NOMO-1 treated with dmso at 0.1 percent for 144 hours (cell line): ENCODE measurements at regions not wholly inside any gene's neighbourhood (a gene's known extent, or its start where the extent isn't known, plus 50 kb on each side); places are given as distances from the start of the nearest gene placed in this dataset.
"Not testable (repeated sequence)": the region's sequence is repeated elsewhere in the genome, so short reads cannot be mapped to it uniquely, and the experiment has no call there.

Experiments used
- DNase-seq: peaks from one replicate; lab custom pipeline; 2025; ENCODE audit not compliant: unreplicated experiment; lab: John Stamatoyannopoulos, UW

DNA sequence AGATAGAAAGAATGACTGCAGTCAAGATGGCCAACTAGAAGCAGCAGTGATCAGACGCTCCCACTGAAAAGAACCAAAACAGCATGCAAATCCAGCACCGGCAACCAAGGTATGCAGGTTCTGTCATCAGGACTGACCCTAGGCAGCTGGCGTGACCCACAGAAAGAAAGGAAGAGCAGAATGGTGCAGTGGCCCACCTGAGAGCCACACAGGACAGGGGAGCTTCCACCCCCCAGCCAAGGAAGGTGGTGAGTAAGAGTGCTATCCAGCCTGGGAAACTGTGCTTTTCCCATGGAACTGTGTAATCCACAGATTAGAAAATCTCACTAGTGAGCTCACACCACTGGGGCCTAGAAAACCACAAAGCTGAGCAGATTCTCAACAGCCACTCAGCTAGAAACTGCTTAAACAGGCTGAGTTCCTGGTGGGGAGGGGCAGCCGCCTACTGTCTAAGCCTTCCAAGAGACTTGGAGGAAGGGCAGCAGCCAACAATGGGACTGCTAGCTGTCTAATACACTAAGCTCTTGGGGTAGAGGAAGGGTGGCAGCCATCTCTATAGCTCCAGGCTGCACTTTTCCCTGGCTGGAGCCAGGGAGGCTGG lies 127.9 kb downstream of the EVA1A start:
- no peak for DNase-seq

DNA sequence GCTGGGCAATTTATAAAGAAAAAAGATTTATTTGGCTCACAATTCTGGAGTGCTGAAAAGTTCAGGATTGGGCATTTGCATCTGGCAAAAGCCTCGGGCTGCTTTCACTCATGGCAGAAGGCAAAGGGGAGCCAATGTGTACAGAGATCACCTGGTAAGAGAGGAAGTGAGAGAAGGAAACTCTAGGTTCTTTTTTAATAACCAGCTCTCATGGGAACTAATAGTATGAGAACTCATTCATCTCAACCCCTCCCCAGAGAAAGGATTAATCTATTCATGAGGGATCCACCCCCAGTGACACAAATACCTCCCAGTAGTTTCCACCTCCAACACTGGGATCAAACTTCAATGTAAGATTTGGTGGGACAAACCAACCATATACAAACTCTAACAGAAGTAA lies 129.0 kb downstream of the EVA1A start:
- no peak for DNase-seq

DNA sequence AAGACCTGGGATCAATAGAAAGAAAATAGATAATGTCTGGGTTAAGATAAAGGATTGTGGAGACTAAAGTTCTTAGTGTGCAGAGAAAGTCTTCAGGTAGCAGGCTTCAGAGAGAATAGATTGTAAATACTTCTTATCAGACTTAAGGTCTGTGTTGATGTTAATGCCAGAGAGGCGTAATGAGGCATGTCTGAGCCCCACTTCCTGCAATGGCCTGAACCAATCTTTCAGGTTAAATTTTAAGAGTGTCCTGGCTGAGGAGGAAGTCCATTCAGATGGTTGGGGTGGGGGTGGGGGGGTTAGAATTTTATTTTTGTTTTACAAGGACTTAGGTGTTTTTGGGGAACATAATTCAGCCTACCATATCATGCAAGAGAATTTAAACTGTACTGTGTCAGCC lies 129.5 kb downstream of the EVA1A start:
- no peak for DNase-seq

DNA sequence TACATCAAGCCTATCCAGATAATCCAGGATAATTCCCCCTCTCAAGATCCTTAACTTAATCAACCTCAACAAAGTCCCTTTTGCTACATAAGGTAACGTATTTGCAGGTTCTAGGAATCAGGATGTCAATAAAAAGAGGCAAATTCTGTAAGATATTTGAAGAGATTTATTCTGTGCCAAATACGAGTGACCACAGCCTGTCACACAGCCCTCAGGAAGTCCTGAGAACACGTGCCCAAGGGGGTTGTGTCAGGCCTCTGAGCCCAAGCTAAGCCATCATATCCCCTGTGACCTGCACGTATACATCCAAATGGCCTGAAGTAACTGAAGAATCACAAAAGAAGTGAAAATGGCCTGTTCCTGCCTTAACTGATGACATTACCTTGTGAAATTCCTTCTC lies 130.3 kb downstream of the EVA1A start:
- DNase-seq, result not testable (repeated sequence)

DNA sequence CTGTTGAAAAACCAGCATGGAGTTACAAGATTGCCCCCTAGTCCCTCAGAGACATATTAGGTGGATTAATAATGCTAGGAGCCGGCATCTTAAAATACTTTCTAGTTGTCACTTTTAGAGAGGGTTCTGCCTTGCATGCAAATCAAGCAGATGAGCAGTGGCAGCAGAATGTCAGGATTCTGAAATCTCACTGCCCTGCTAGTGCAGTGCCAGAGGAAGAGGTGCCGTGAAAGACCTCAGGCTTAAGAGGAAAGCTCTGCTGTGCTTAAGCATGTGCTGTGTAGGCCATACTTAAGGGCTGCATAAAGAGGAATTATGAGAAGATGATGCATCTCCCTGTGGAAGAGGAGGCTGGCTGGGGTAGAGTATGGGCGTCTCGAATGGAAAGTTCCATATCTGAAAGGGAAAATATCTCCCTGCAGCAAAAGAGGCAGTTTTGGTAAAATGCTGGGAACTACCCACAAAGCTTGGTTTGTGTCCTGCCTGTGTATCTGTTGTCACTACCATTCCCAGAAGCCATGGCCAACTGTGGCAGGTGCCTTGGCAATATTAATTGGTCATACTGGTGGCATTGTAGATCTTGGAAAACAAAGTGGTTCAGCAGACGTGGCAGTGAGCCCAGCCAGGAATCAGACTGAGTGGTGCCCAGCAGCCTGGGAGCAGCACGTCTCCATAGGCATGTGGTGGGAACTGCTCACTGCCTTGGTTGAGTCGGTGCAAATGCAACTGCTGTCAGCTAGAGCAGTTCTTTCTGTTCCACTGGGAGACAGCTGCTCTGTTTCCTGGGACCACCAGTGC lies 131.9 kb downstream of the EVA1A start:
- DNase-seq, result no peak

DNA sequence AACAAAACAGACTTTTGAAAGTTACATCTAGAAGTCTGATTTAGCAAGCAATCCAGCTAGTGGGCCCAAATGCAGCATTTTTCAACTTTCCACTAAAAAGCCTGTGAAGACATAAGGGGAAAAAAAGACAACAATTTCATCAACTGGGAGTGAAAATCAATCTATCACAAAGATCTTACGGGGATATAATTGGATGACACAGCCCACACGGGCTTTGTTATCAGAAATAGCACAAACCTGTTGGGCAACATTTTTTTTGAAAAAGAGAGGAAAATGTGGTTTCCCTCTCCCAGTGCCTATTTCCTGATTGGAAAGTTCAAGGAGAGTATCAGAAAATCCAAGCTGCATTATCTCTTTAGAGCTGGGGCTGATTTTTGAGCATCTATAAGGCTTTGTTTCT lies 132.7 kb downstream of the EVA1A start:
- no peak for DNase-seq

DNA sequence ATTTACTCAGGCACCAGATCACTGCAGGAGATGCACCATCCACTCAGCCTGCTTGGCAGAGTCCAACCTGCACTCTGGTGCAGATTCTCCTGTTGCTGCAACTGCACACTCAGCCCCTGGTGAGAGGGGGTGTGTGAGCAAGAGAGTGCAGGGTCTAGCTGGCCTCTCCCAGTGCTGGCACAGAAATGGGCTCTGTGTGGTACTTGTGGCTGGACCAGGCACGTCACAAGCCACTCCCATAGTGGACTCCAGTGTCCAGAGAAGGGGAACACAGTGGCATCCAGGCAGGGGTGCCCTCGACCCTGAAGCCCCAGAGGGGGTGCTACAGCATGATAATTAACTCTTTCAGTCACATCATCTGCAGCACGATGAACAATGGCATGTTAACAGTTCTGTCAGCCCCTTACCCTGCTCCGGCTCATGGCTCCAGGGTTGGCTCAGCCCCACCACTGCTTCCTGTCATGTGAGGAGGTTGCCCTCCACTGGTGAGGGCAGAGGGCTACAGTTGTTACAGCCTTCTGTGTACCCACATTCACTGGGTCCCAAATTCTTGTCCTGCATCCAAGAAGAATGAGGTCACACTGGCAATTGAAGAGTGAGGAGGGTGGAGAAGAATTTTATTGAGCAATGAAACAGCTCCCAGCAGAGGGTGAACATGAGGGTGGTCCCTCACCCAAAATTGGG lies 135.7 kb downstream of the EVA1A start:
- no peak for DNase-seq

DNA sequence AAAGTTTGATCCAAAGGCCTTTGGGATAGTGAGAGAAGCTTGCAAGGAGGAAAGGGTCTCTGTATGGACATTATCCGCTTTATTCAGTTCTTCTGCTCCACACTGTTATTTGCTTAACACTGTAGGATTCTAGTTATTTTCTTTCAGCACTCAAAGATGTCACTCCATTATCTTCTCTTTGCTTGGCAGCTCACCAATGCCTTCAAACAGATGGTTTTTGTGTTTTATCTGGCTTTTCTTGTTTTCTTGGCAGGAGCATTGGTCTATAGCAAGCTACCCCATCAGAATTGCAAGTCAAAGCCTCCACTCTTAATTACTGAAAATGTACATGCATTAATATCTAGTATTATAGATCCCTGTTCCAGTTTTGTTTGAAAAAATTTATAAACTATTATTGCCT lies 138.8 kb downstream of the EVA1A start:
- no peak for DNase-seq

DNA sequence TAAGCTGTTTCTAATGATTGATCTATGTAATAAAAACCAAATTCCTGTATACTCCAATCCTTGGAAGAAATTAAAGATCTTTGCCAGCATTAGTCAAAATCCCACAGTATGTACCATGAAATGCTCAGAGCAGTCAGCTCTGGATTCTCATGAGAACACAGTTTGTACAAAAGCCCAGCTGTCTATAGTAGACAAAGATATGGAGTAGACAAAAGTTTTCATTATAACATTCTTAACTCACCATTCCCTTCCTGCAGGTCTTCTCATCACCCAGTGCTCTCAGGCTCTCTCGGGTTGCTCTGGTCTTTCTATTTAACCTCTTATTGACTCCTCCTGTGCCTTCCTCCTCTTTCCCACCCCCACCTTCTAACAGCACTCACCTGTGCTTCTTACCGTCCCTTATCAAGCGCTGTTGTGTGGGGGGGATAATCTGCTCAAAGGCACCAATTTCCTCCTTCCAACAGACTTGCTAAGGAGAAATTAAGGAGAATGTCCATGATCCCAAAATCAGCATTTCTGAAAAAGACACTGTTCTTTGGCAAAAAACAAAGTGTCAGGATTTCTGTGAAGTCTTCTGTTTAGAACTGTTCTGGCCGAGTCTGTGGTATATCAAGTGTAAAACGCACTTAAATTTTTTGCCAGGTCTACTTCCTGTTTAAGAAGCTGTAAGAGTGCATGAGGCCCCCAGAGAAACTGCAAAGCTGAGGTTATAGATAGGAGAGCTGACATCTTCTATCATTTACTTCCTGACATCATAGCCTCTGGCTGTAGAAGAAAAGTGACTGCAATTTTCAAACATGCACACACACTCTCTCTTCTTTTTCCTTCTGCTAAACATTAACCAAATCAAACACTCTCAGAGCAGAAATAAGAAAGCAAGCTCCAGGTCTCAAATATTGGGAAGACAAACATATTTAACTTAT lies 144.1 kb downstream of the EVA1A start:
- DNase-seq, result no peak

DNA sequence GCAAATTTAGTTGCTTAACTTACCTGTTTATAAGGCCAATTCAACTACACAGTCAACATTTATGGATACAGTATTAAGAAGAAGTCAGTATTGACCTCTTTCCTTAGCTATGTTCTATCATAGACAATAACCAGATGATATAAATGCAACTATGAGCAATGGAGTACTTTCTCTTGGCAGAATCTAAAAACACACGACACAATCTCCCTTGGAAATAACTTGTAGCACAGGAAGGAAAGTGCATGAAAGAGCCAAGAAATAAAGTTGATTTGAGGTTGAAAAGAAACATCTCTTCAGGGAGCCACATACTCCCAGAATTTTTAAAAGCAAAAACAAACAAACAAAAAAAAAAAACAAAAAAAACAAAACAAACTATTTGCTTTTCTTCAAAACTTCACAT lies 145.0 kb downstream of the EVA1A start:
- DNase-seq, result no peak

DNA sequence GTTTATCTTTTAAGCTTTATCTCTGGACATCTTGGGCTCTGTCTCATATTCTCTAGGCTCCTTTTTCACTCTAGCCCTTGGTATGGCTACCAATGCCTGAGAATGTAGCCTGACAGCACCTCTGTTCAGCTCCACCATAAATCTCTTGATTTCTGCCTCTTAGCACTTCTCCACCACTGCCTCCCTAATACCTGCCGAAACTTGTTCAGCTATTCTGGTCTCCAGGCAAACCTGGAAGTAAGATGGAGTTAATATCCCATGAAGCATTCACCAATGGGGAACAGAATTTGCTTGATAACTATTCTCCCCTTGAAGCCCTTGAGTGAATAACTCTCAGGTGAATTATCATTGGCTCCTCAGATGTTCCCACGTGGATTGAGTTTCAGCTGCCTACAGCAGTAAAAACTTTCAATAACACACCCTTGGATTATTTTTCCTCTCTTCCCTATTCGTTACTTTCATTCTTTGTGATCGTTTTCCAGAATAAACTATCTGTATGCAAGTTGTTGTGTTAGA lies 145.6 kb downstream of the EVA1A start:
- no peak for DNase-seq

DNA sequence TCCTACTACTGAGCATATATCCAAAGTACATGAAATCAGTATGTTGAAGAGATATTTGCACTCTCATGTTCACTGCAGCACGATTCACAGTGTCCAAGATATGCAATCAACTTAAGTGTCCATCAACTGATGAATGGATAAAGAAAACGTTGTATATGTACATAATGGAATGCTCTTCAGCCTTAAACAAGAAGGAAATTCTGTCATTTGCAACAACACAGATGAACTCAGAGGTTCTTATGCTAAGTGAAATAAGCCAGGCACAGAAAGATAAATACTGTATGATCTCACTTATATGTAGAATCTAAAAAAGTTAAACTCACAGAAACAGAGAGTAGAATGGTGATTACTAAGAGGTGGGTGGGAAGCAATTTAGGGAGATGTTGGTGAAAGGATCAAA lies 149.2 kb downstream of the EVA1A start:
- DNase-seq, result no peak

DNA sequence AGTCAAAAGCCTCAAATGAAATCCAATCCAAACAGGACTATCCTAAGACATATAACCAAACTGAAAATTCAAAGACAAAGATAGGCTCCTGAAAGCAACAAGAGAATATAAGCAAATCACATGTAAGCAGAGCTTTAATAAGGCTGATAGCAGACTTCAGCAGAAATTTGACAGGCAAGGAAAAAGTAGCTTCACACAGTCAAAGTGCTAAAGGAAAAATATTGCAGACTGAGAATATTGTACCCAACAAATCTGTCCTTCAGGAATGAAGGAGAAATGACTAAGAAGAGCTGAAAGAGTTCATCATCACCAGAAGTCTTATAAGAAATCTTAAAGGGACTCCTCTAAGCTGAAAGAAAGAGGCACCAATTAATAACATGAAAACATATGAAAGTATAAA lies 150.0 kb downstream of the EVA1A start:
- DNase-seq, result no peak

DNA sequence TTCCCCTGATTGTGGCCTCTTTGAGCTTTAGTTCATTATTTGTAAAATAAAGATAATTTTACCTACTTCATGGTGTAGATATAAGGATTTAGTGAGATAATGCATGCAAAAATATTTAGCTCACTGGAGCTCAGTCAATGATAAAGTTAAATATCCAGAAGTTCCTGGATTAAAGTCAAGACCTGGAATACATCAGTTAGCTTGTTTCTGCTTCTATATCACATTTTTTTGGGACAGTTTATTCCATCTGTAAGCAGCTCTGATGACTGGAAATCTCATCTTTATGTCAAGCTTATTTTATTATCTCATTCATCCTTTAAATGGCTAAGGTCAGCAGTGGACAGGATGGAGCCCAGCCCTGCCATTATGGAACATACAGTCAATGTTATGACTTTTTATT lies 152.0 kb downstream of the EVA1A start:
- no peak for DNase-seq

DNA sequence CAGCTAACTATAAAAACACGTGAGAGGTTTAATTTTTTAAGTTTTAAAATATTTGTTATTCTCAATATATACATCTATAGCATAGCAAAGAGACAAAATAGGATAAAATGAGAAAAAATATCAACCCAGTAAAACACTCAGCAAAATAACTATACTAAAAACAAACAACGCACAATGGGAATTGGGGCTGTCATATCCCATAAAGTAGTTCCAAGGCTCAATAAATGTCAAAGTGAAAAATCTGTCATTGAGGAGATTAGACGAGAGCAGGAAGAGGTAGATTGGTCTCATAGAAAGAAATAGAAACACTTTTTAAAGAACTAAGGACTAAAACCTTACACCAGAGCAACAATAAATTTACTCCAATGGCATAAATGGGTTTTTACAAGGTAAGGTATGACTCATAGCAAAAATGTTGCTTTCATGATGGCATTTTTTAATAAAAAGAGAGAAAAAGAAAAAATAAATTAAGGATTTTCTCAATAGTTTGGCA lies 153.7 kb downstream of the EVA1A start:
- DNase-seq, result no peak

DNA sequence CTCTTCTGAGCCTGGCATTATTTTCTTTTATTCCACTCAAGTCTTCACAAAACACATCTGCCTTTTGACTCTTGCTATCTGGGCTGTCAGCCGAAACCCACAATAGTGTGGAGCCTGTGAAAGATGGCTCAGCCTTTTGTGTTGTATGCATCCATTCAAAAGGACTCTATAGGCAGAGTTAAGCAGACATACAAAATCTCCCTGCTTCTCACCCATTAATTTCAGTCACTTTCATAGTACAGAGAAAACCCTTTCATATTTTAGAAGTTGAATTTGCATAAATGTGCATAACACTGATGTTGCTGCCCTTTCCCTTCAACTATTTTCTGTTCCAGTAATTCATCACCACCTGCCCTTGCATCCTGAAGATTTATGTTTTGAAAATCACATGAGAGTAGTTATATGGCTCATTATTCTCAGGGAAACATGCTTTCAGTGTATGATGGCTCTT lies 154.6 kb downstream of the EVA1A start:
- DNase-seq, result no peak

DNA sequence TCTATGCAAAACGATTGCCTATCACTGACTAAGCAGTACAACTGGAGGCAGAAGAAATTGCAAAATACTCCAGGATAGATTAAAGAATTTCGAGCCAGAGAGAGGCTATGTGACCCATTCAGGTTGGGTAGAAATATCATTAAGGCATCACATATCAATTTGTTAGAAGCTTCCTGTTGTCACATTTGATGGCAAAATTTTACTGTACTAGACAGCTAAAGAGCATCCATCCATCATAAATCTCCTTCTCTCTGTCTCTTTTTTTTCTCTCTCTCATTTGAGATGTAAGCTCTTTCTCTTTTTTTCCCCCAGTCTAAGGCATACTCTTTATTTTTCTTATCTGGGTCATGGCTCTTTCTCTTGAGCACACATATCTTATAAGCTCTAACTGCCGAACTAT lies 155.7 kb downstream of the EVA1A start:
- DNase-seq, result no peak

DNA sequence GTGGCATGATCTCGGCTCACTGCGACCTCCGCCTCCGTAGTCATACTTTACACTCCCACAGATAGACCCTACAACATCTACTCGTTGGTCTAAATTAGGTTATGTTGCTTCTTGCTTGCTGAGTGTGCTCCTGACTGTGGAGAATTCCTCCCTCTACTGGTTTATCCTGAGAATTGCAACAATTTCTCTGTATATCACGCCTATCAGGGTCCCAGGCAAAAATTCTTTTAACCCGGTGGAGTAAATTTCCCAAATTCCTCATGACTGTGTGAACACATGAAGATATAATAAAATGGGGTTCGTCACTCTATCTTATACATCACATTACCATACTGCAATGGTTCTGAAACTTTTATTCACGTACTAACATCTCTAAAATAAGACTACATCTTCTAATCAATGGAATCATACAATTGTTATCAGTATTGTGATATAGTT lies 156.7 kb downstream of the EVA1A start:
- no peak for DNase-seq

DNA sequence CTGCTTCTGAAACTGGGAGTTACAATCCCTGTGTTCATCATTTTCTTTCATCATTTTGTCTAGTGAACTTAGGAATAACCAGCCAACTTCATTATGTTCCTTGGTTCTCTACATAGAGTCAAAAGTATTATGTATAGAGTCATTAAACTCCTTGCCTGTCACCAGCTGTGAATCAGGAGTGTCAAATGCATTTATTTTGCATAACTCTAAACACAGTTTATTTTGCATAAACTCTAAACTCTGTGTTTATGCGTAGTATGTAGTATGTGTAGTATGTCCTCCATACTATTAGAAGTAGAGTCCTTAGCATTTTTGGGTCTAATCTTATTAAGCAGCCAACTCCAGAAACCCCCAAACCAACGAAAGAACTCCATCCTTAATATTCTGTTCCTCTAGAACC lies 164.4 kb downstream of the EVA1A start:
- DNase-seq, result no peak

DNA sequence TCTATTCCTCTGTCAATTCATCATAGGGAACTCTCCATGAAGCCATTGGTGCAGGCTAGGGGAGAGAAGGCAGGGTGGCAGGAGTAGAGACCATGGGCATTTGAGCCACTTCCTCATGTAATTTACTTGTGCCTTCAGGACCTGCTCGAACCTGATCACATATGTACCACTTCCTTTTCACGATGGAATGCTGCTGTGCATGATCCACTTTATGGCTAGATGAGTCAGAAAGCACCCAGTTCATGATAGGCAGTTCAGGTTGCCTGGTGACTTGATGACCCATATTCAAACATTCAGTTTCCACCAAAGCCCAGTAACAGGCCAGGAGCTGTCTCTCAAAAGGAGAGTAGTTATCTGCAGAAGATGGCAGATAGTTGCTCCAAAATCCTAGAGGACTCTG lies 166.0 kb downstream of the EVA1A start:
- DNase-seq, result not testable (repeated sequence)

DNA sequence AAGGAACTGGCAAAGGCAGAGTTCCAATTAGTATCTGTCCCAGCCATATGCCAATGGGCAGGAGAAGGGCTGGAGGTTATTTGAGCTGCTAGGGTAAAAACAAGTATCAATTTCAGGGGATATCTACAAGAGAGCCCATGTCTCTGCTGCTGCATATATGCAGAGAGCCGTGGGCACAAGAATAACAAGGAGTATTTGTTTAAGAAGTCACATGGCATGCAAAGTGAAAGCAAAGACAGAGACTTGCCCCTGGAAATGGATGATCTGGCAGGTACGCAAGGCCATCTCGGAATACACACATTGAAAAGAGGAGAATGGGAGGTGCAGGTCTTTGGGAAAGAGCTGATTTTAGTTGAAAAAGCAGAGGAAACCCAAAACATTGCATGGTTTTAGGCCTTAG lies 170.6 kb downstream of the EVA1A start:
- no peak for DNase-seq
